ENCODE measurements at regions not wholly inside any gene's neighbourhood (a gene's known extent, or its start where the extent isn't known, plus 50 kb on each side); places are given as distances from the start of the nearest gene placed in this dataset.

DNA sequence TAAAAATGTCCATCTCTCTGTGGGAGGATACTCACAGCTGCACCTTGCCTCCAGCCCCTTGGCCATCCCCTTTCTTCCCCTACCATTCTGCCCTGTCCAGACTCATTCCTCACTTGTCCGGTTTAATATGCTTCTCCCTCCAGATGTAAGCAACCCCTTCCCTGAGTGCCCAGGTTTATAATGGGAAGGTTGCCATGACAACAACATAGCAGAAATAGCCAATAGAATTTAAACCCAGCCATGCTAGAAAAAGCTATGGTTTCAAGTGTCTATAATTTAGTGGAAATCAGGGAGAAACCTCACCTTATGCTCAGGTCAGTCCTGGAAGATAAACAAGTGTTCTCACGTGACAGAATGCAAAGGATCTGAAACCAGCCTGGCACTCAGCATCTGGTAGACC is 196.0 kb upstream of the FZD8 start:
- TF ChIP-seq, protein P1, sequence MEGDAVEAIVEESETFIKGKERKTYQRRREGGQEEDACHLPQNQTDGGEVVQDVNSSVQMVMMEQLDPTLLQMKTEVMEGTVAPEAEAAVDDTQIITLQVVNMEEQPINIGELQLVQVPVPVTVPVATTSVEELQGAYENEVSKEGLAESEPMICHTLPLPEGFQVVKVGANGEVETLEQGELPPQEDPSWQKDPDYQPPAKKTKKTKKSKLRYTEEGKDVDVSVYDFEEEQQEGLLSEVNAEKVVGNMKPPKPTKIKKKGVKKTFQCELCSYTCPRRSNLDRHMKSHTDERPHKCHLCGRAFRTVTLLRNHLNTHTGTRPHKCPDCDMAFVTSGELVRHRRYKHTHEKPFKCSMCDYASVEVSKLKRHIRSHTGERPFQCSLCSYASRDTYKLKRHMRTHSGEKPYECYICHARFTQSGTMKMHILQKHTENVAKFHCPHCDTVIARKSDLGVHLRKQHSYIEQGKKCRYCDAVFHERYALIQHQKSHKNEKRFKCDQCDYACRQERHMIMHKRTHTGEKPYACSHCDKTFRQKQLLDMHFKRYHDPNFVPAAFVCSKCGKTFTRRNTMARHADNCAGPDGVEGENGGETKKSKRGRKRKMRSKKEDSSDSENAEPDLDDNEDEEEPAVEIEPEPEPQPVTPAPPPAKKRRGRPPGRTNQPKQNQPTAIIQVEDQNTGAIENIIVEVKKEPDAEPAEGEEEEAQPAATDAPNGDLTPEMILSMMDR (conservative IDR thresholded peaks at IDR 0.05; ENCODE audit: low read depth, low read length) = no peak
- TF ChIP-seq EZH2 (IDR thresholded peaks at IDR 0.05; ENCODE audit: borderline replicate concordance, low read depth, low read length, poor library complexity, severe bottlenecking) = no peak

All from A673 (cell line).